ENCODE measurements at regions not wholly inside any gene's neighbourhood (a gene's known extent, or its start where the extent isn't known, plus 50 kb on each side); places are given as distances from the start of the nearest gene placed in this dataset.

DNA sequence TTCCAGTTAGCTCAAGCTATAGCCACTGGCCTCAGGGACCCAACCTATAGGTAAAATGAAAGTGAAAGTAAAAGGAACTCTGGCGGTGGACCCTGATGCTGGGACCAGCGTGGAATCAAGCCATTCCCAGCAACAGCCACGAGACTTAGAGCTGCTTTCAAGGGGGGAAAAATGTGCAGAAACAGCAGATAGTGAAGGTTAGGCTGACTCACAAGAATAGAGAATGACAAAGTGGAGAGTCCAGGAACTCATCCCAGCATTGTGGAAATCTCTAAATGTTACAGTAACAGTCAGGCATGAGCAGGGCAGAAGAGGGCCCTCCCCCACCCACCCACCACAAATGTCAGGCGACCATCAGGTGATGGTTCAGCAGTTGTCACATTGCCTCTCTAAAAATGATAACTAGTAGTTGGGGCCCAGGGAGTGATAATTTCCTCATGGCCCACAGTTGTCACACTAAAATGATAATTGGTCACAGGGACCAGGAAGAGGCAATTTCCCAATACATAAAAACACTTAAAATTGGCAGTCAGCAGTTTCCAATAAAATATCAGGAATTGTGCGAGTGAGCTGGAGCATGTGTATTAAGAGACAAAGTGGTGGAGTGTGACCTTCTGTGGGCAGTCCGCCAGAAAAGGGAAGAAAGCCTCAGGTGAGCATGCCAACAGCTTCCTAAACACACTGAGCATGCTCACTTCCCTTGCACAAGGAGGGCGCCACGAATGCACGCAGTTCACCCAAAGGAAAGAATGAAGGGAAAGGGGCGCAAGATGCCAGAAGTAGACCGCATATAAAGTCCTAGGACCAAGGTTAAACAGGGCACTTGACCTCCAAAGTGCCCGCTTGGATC lies 129.8 kb upstream of the PPP1R3A start:
- TF ChIP-seq, protein P1, sequence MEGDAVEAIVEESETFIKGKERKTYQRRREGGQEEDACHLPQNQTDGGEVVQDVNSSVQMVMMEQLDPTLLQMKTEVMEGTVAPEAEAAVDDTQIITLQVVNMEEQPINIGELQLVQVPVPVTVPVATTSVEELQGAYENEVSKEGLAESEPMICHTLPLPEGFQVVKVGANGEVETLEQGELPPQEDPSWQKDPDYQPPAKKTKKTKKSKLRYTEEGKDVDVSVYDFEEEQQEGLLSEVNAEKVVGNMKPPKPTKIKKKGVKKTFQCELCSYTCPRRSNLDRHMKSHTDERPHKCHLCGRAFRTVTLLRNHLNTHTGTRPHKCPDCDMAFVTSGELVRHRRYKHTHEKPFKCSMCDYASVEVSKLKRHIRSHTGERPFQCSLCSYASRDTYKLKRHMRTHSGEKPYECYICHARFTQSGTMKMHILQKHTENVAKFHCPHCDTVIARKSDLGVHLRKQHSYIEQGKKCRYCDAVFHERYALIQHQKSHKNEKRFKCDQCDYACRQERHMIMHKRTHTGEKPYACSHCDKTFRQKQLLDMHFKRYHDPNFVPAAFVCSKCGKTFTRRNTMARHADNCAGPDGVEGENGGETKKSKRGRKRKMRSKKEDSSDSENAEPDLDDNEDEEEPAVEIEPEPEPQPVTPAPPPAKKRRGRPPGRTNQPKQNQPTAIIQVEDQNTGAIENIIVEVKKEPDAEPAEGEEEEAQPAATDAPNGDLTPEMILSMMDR (IDR thresholded peaks at IDR 0.05) = no peak
- TF ChIP-seq POLR2A (IDR thresholded peaks at IDR 0.05) = no peak

Data from esophagus squamous epithelium (tissue), 4 donors.